ENCODE measurements at regions not wholly inside any gene's neighbourhood (a gene's known extent, or its start where the extent isn't known, plus 50 kb on each side); places are given as distances from the start of the nearest gene placed in this dataset.

DNA sequence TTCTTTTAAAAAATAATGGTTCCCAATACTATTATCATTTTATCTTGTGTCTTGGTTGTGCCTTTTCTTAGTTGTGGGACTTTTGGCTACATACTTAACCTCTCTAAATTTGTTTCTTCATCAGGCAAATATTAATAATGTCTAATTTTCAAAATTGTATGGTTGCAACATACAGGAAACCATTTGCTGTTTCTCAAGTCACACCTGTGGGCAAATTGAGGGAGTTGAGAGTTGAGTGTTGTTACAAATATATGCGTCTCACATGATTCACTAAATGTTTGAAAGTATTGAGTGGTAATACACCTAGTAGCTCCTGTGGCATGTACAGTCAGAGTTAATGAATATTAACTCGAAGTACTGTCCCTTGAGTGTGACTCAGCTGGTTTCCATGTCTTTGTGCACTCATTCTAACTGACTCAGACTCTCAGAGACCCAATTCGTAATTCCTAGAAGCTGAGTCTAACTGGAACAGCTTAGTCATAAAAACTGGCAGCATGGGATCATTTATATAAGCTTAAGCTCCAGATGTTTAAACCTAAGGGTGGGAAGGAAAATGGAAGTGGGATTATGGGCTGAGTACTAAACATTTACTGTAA is 802.4 kb downstream of the TRIML1 start:
- Histone ChIP-seq H3K27ac (no peak overlapping the region), H3K36me3 (no peaks in the 10 kb centered on the region), H3K4me1 (no peaks in the 10 kb centered on the region), H3K9me3 (no peaks in the 10 kb centered on the region), H3K27me3 (no peaks in the 10 kb centered on the region), H3K4me3 (no peak overlapping the region)
- DNase-seq (no peak), ATAC-seq (peak; percentile 64)
- TF ChIP-seq, protein P1, sequence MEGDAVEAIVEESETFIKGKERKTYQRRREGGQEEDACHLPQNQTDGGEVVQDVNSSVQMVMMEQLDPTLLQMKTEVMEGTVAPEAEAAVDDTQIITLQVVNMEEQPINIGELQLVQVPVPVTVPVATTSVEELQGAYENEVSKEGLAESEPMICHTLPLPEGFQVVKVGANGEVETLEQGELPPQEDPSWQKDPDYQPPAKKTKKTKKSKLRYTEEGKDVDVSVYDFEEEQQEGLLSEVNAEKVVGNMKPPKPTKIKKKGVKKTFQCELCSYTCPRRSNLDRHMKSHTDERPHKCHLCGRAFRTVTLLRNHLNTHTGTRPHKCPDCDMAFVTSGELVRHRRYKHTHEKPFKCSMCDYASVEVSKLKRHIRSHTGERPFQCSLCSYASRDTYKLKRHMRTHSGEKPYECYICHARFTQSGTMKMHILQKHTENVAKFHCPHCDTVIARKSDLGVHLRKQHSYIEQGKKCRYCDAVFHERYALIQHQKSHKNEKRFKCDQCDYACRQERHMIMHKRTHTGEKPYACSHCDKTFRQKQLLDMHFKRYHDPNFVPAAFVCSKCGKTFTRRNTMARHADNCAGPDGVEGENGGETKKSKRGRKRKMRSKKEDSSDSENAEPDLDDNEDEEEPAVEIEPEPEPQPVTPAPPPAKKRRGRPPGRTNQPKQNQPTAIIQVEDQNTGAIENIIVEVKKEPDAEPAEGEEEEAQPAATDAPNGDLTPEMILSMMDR (IDR thresholded peaks at IDR 0.05) = no peak
- intact Hi-C loops (cut with DNase I) = no loop called here

DNA sequence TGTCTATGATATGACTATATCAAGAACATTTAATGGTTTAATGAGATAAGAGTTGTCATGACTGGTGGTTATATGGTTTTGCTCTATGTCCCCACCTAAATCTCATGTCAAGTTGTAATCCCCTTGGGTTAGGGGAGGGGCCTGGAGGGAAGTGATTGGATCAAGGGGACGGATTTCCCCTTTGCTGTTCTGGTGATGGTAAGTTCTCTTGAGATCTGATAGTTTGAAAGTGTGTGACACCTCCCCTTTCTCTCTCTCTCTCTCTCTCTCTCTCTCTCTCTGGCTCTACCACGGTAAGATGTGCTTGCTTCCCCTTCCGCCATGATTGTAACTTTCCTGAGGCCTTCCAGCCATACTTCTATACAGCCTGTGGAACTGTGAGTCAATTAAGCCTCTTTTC is 803.4 kb downstream of the TRIML1 start:
- DNase-seq (no peak), ATAC-seq (no peak)
- Histone ChIP-seq H3K4me3 (no peak overlapping the region), H3K27ac (no peak overlapping the region), H3K36me3 (no peaks in the 10 kb centered on the region), H3K4me1 (no peaks in the 10 kb centered on the region), H3K9me3 (no peaks in the 10 kb centered on the region), H3K27me3 (no peaks in the 10 kb centered on the region)
- TF ChIP-seq, protein P1 (IDR thresholded peaks at IDR 0.05) = no peak
- intact Hi-C loops (cut with DNase I) = no loop called here

DNA sequence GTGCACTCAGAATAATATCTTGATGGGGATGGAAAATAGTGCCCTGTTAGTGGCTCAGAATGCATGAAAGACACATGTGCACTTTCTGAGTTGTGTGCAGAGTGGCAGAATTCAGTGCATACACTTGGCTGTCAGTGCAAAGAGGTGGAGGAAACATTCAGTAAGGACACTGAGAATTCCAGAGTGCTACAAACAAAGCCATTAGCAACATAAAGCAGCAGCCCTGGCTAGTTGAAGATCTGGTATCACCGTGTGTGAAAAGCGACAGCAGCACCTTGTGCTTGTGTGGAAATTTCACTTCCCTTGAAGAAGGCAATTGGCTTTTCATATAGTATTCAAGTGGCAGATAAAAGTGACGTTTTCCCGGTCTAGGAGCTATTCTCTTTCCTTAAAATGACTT is 810.4 kb downstream of the TRIML1 start:
- intact Hi-C loops (cut with DNase I) = no loop called here
- no peak for ATAC-seq
- no peaks in the 10 kb centered on the region for H3K9me3 ChIP-seq
- no peaks in the 10 kb centered on the region for H3K27me3 ChIP-seq
- H3K27ac ChIP-seq = no peak overlapping the region
- H3K4me1 ChIP-seq = no peaks in the 10 kb centered on the region
- H3K4me3 ChIP-seq = no peak overlapping the region
- H3K36me3 ChIP-seq = no peaks in the 10 kb centered on the region
- no peak for DNase-seq
- TF ChIP-seq, protein P1 (IDR thresholded peaks at IDR 0.05) = no peak

DNA sequence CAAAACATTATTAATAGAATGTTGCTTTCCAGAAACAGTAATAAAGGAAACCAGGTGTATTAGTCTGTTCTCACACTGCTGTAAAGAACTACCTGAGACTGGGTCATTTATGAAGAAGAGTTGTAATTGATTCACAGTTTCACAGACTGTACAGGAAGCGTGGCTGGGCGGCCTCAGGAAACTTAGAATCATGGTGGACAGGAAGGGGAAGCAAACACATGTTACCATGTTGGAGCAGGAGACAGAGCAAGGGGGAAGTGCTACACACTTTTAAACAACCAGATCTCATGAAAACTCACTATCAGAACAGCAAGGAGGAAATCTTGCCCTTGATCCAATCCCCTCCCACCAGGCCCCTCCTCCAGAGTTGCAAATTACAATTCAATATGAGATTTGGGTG is 815.8 kb downstream of the TRIML1 start:
- Histone ChIP-seq H3K9me3 (no peaks in the 10 kb centered on the region), H3K27ac (no peak overlapping the region), H3K4me1 (no peaks in the 10 kb centered on the region), H3K4me3 (no peak overlapping the region), H3K36me3 (no peaks in the 10 kb centered on the region), H3K27me3 (no peaks in the 10 kb centered on the region)
- ATAC-seq (no peak), DNase-seq (no peak)
- intact Hi-C loops (cut with DNase I) = no loop called here
- TF ChIP-seq, protein P1 (IDR thresholded peaks at IDR 0.05) = no peak

DNA sequence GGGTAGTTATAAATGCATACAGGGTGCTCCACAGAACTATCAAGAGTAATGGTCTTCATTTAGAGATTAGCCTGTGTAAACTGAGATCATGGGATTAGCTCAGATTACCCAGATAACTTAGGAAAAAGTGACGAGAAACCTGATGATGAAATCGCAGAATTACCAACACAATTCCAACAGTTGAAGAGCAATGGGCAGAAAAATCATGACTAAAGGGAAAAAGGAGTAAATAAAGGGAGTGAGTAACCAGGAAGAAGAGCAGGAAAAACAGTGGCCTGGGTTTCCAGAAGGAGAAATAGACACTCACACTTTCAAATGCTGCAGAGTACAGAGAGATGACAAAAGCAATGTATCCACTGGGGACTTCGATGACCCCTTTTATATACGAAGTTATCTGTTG is 817.3 kb downstream of the TRIML1 start:
- Histone ChIP-seq H3K4me3 (no peak overlapping the region), H3K4me1 (no peaks in the 10 kb centered on the region), H3K27ac (no peak overlapping the region), H3K9me3 (no peaks in the 10 kb centered on the region), H3K36me3 (no peaks in the 10 kb centered on the region), H3K27me3 (no peaks in the 10 kb centered on the region)
- TF ChIP-seq, protein P1 (IDR thresholded peaks at IDR 0.05) = no peak
- ATAC-seq (no peak), DNase-seq (no peak)
- intact Hi-C loops (cut with DNase I) = no loop called here

DNA sequence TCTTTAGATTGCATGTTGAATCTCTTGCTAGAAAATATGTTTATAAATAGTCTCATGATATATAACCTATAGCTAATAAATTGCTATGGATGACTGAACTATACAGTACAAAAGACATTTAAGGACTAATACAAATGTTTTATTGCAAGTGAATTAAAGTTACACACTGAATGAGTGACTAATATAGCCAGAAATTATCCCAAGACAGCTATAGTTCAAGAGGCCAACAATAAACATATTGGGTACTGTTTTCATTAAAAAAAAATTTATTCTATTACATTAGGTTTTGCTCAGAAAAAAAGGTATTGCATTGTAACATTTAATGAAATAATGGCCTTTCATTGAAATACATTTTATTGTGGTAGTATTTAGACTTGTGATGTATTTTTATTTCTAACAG is 819.1 kb downstream of the TRIML1 start:
- Histone ChIP-seq H3K9me3 (no peaks in the 10 kb centered on the region), H3K27me3 (no peaks in the 10 kb centered on the region), H3K36me3 (no peaks in the 10 kb centered on the region), H3K4me3 (no peak overlapping the region), H3K27ac (no peak overlapping the region), H3K4me1 (no peaks in the 10 kb centered on the region)
- DNase-seq (no peak), ATAC-seq (no peak)
- intact Hi-C loops (cut with DNase I) = no loop called here
- TF ChIP-seq, protein P1 (IDR thresholded peaks at IDR 0.05) = no peak
